ENCODE measurements at regions not wholly inside any gene's neighbourhood (a gene's known extent, or its start where the extent isn't known, plus 50 kb on each side); places are given as distances from the start of the nearest gene placed in this dataset.
A peak's percentile ranks its signal among the peaks of the same experiment; 100 is the strongest.
"Not testable (repeated sequence)": the region's sequence is repeated elsewhere in the genome, so short reads cannot be mapped to it uniquely, and the experiment has no call there.

GRCh38 chrX:81857192-81857591 is 655.3 kb downstream of the SH3BGRL start:
- DNase-seq, result no peak

GRCh38 chrX:81866873-81867272 is 665.0 kb downstream of the SH3BGRL start:
- no peak for DNase-seq

- DNase-seq, result no peak
Measured at GRCh38 chrX:81868979-81869378, 667.1 kb downstream of the SH3BGRL start.

- DNase-seq, result no peak
Measured at GRCh38 chrX:81874807-81875206, 672.9 kb downstream of the SH3BGRL start.

- DNase-seq, result no peak
Measured at GRCh38 chrX:81875800-81876199, 673.9 kb downstream of the SH3BGRL start.

- DNase-seq, result no peak
Measured at GRCh38 chrX:81876437-81876836, 674.5 kb downstream of the SH3BGRL start.

- DNase-seq, result peak; percentile 64
Measured at GRCh38 chrX:81890521-81890920, 688.6 kb downstream of the SH3BGRL start.

GRCh38 chrX:81900522-81900921 is 698.6 kb downstream of the SH3BGRL start:
- DNase-seq, result peak; percentile 42

GRCh38 chrX:81925812-81926211 is 723.9 kb downstream of the SH3BGRL start:
- DNase-seq, result no peak

- DNase-seq, result not testable (repeated sequence)
Measured at GRCh38 chrX:81945911-81946310, 744.0 kb downstream of the SH3BGRL start.

GRCh38 chrX:81957318-81957717 is 755.4 kb downstream of the SH3BGRL start:
- no peak for DNase-seq

- peak; percentile 71 for DNase-seq
Measured at GRCh38 chrX:81957900-81958545, 756.1 kb downstream of the SH3BGRL start.

- no peak for DNase-seq
Measured at GRCh38 chrX:81959964-81960363, 758.1 kb downstream of the SH3BGRL start.

- DNase-seq, result not testable (repeated sequence)
Measured at GRCh38 chrX:81974413-81974812, 772.5 kb downstream of the SH3BGRL start.

- DNase-seq, result no peak
Measured at GRCh38 chrX:81979806-81980515, 778.1 kb downstream of the SH3BGRL start.

- DNase-seq, result not testable (repeated sequence)
Measured at GRCh38 chrX:81987217-81987616, 785.3 kb downstream of the SH3BGRL start.

- no peak for DNase-seq
Measured at GRCh38 chrX:81996166-81996565, 794.3 kb downstream of the SH3BGRL start.

- no peak for DNase-seq
Measured at GRCh38 chrX:82029571-82030218, 827.8 kb downstream of the SH3BGRL start.

- no peak for DNase-seq
Measured at GRCh38 chrX:82031250-82031649, 829.3 kb downstream of the SH3BGRL start.

GRCh38 chrX:82038793-82039192 is 836.9 kb downstream of the SH3BGRL start:
- DNase-seq, result no peak

GRCh38 chrX:82041034-82041433 is 839.1 kb downstream of the SH3BGRL start:
- DNase-seq, result no peak

- DNase-seq, result no peak
Measured at GRCh38 chrX:82058728-82059127, 856.8 kb downstream of the SH3BGRL start.

GRCh38 chrX:82070948-82071347 is 869.0 kb downstream of the SH3BGRL start:
- DNase-seq, result no peak

- DNase-seq, result peak; percentile 50
Measured at GRCh38 chrX:82081027-82081426, 879.1 kb downstream of the SH3BGRL start.

Measured in DMS53 (cell line).